IMR-90 (cell line): ENCODE measurements at regions not wholly inside any gene's neighbourhood (a gene's known extent, or its start where the extent isn't known, plus 50 kb on each side); places are given as distances from the start of the nearest gene placed in this dataset.

Experiments
- ATAC-seq: fragments of 200-7000 bp; cut with Tn5 transposase; 2 replicates; pipeline ENCODE4 v1.9.1; 2020; ENCODE audit warnings: low read depth, mild to moderate bottlenecking, moderate library complexity
- BruUV-seq: library from RNA; stranded (reverse); fragments of 400-500 nt; replicated peaks from 2 replicates; lab custom pipeline; 2021; lab: Mats Ljungman, UMichigan
- CTCF ChIA-PET: fragments of 300-600 bp; formaldehyde crosslinking; extraction: SDS; loops from one replicate; lab custom pipeline; 2021; ENCODE audit warnings: antibody characterized with exemption; lab: Yijun Ruan, JAX
- POLR2A ChIA-PET: fragments of 300-600 bp; sonication (Branson Sonifier 250); formaldehyde crosslinking; loops from one replicate; lab custom pipeline; 2022; ENCODE audit warnings: antibody characterized with exemption; ENCODE audit not compliant: unreplicated experiment; lab: Charles Lee
- DNase-seq: peaks from one replicate; pipeline ENCODE4 v3.0.0; 2013
- H2AFZ ChIP-seq: replicated peaks from 2 replicates; pipeline ENCODE3; 2013; ENCODE audit warnings: low read length, mild to moderate bottlenecking; ENCODE audit not compliant: poor library complexity
- H2AK5ac ChIP-seq: 2 replicates; pipeline ENCODE4 v1.6.1; 2013; ENCODE audit warnings: low read depth, low read length, inconsistent platforms
- H2AK9ac ChIP-seq: replicated peaks from 2 replicates; pipeline ENCODE3; 2013; ENCODE audit warnings: mild to moderate bottlenecking, low read depth, low read length, moderate library complexity; ENCODE audit not compliant: poor library complexity
- H2BK120ac ChIP-seq: 2 replicates; pipeline ENCODE4 v1.6.1; 2013; ENCODE audit warnings: low read depth, low read length, inconsistent platforms
- H2BK15ac ChIP-seq: 3 replicates; pipeline ENCODE4 v1.6.1; 2013; ENCODE audit warnings: low read depth, low read length, inconsistent platforms
- H2BK20ac ChIP-seq: 2 replicates; pipeline ENCODE4 v1.6.1; 2013; ENCODE audit warnings: low read depth, mild to moderate bottlenecking, inconsistent platforms, low read length, moderate library complexity
- H2BK5ac ChIP-seq: 2 replicates; pipeline ENCODE4 v1.6.1; 2013; ENCODE audit warnings: mild to moderate bottlenecking, low read depth, low read length, inconsistent platforms; ENCODE audit not compliant: poor library complexity, severe bottlenecking
- H3K14ac ChIP-seq: replicated peaks from 2 replicates; pipeline ENCODE4 v1.6.1; 2013; ENCODE audit warnings: low read depth, low read length, inconsistent platforms
- H3K18ac ChIP-seq: 2 replicates; pipeline ENCODE4 v1.6.1; 2013; ENCODE audit warnings: low read depth, low read length, control low read depth
- H3K23ac ChIP-seq: 2 replicates; pipeline ENCODE4 v1.6.1; 2013; ENCODE audit warnings: low read depth, low read length, inconsistent platforms
- H3K27ac ChIP-seq: 2 replicates; pipeline ENCODE4 v1.5.1; 2013; ENCODE audit warnings: mild to moderate bottlenecking, control low read depth, low read length; ENCODE audit not compliant: insufficient read depth
- H3K27me3 ChIP-seq: 2 replicates; pipeline ENCODE4 v1.6.1; 2013; ENCODE audit warnings: low read length; ENCODE audit not compliant: control insufficient read depth, insufficient read depth
- H3K36me3 ChIP-seq: 2 replicates; pipeline ENCODE4 v1.6.1; 2013; ENCODE audit warnings: low read length, mixed read lengths; ENCODE audit not compliant: control insufficient read depth, insufficient read depth
- H3K4ac ChIP-seq: 2 replicates; pipeline ENCODE4 v1.6.1; 2013; ENCODE audit warnings: low read depth, low read length, inconsistent platforms
- H3K4me1 ChIP-seq: 2 replicates; pipeline ENCODE4 v1.6.1; 2013; ENCODE audit warnings: low read length, mixed read lengths; ENCODE audit not compliant: control insufficient read depth, insufficient read depth
- H3K4me2 ChIP-seq: 2 replicates; pipeline ENCODE4 v1.6.1; 2013; ENCODE audit warnings: low read depth, mild to moderate bottlenecking, control low read depth, low read length, moderate library complexity
- H3K4me3 ChIP-seq: 2 replicates; pipeline ENCODE4 v1.5.1; 2013; ENCODE audit warnings: low read depth, mild to moderate bottlenecking, control low read depth, low read length, moderate library complexity; ENCODE audit not compliant: insufficient read depth
- H3K56ac ChIP-seq: 2 replicates; pipeline ENCODE4 v1.6.1; 2013; ENCODE audit warnings: low read length, inconsistent platforms; ENCODE audit not compliant: insufficient read depth; ENCODE audit errors: extremely low read depth
- H3K79me1 ChIP-seq, 2 experiments: 2 replicates each; pipeline ENCODE4 v1.6.1; 2013; ENCODE audit warnings: low read length in 2 of 2, inconsistent platforms in 1 of 2, low read depth in 1 of 2
- H3K9ac ChIP-seq: 2 replicates; pipeline ENCODE4 v1.6.1; 2013; ENCODE audit warnings: low read depth, low read length, control low read depth
- H3K9me1 ChIP-seq: 2 replicates; pipeline ENCODE4 v1.6.1; 2013; ENCODE audit warnings: low read length, inconsistent platforms; ENCODE audit not compliant: insufficient read depth
- H3K9me3 ChIP-seq: 2 replicates; pipeline ENCODE4 v1.6.1; 2013; ENCODE audit warnings: low read length; ENCODE audit not compliant: control insufficient read depth, insufficient read depth
- H4K20me1 ChIP-seq: 2 replicates; pipeline ENCODE4 v1.6.1; 2013; ENCODE audit warnings: low read length, inconsistent platforms; ENCODE audit not compliant: insufficient read depth
- H4K5ac ChIP-seq: 2 replicates; pipeline ENCODE4 v1.6.1; 2013; ENCODE audit warnings: mild to moderate bottlenecking, low read depth, low read length, control low read depth
- H4K8ac ChIP-seq, 2 experiments: 2 replicates each; pipeline ENCODE4 v1.6.1; 2013; ENCODE audit warnings: low read depth in 2 of 2, low read length in 2 of 2, control low read depth in 1 of 2, inconsistent platforms in 1 of 2
- H4K91ac ChIP-seq: 2 replicates; pipeline ENCODE4 v1.6.1; 2013; ENCODE audit warnings: low read depth, low read length, inconsistent platforms; ENCODE audit not compliant: insufficient read depth
- CEBPB ChIP-seq: IDR thresholded peaks from 2 replicates; pipeline ENCODE4 v1.6.1; 2012; ENCODE audit warnings: low read depth, low read length, improper control_type of control experiment
- CTCF ChIP-seq: conservative IDR thresholded peaks from 2 replicates; pipeline ENCODE4 v1.5.1; 2012; ENCODE audit warnings: mild to moderate bottlenecking, low read depth, low read length, improper control_type of control experiment
- ELK1 ChIP-seq: fragments of 150-350 bp; IDR thresholded peaks from 2 replicates; pipeline ENCODE4 v1.6.1; 2016; ENCODE audit warnings: low read depth, mild to moderate bottlenecking, low read length, moderate library complexity, borderline replicate concordance
- MAZ ChIP-seq: IDR thresholded peaks from 2 replicates; pipeline ENCODE4 v1.6.1; 2012; ENCODE audit warnings: low read depth, mild to moderate bottlenecking, low read length, improper control_type of control experiment, moderate library complexity, borderline replicate concordance
- POLR2A ChIP-seq: IDR thresholded peaks from 2 replicates; pipeline ENCODE4 v1.6.1; 2012; ENCODE audit warnings: mild to moderate bottlenecking, low read depth, low read length
- RCOR1 ChIP-seq: IDR thresholded peaks from 2 replicates; pipeline ENCODE4 v1.6.1; 2012; ENCODE audit warnings: mild to moderate bottlenecking, low read length, improper control_type of control experiment; ENCODE audit not compliant: insufficient replicate concordance
- SMC3 ChIP-seq: fragments of 150-350 bp; IDR thresholded peaks from 2 replicates; pipeline ENCODE4 v1.6.1; 2016; ENCODE audit warnings: low read depth, mild to moderate bottlenecking, antibody characterized with exemption, low read length, moderate library complexity
- WGBS, 2 experiments: methylation state at CpG; one replicate each; pipeline versions ENCODE4 v1.1.5 to v1.1.7; 2013; ENCODE audit warnings: missing lambda C conversion rate in 2 of 2; ENCODE audit not compliant: insufficient read length in 1 of 2; ENCODE audit errors: extremely low coverage in 2 of 2; 5-methylcytosine and 5-hydroxymethylcytosine counted together
- dilution Hi-C: fragments of 300-500 bp; cut with HindIII; formaldehyde crosslinking; loops from one replicate; pipeline ENCODE4 v1.14.3; 2018; ENCODE audit warnings: low sequenced_read_pairs; ENCODE audit not compliant: unreplicated experiment
- in situ Hi-C: fragments of 300-500 bp; cut with MboI; formaldehyde crosslinking; loops from 3 replicates; pipeline ENCODE4 v1.14.3; 2019; ENCODE audit warnings: low sequenced_read_pairs, inconsistent platforms, mixed read lengths
- intact Hi-C: fragments of 100-400 bp; cut with micrococcal nuclease; formaldehyde crosslinking; loops from 2 replicates; pipeline ENCODE4 v1.10.0; 2022
- TF ChIP-seq, protein P1 (sequence below): fragments of 150-350 bp; IDR thresholded peaks from 2 replicates; pipeline ENCODE4 v1.6.1; 2017; ENCODE audit warnings: mild to moderate bottlenecking, antibody characterized with exemption, low read length, low read depth

- no peak overlapping the region for H3K4me3 ChIP-seq
- no peaks in the 10 kb centered on the region for H3K27me3 ChIP-seq
- H4K8ac ChIP-seq, result no peak overlapping the region
- BruUV-seq, result no TSS peak
- in situ Hi-C loops, result no loop called here
- no peaks in the 10 kb centered on the region for H3K36me3 ChIP-seq
- dilution Hi-C loops, result no loop called here
- no peak overlapping the region for H3K23ac ChIP-seq
- no peak overlapping the region for H2AFZ ChIP-seq
- H3K79me1 ChIP-seq, result no peaks in the 10 kb centered on the region
- no peak overlapping the region for H3K9ac ChIP-seq
- no peak overlapping the region for H2BK120ac ChIP-seq
- no peak overlapping the region for H3K4me2 ChIP-seq
- ATAC-seq (no peak), DNase-seq (no peak)
- H3K4ac ChIP-seq, result no peak overlapping the region
- no peak overlapping the region for H2AK5ac ChIP-seq
- no peak overlapping the region for H3K27ac ChIP-seq
- no peak overlapping the region for H3K18ac ChIP-seq
- H4K91ac ChIP-seq, result no peak overlapping the region
- no peak overlapping the region for H2BK15ac ChIP-seq
- H2BK5ac ChIP-seq, result no peak overlapping the region
- TF ChIP-seq MAZ (no peak), ELK1 (no peak), SMC3 (no peak), CEBPB (no peak), RCOR1 (no peak), CTCF (no peak), POLR2A (no peak)
- TF ChIP-seq, protein P1, sequence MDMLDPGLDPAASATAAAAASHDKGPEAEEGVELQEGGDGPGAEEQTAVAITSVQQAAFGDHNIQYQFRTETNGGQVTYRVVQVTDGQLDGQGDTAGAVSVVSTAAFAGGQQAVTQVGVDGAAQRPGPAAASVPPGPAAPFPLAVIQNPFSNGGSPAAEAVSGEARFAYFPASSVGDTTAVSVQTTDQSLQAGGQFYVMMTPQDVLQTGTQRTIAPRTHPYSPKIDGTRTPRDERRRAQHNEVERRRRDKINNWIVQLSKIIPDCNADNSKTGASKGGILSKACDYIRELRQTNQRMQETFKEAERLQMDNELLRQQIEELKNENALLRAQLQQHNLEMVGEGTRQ, result no peak
- intact Hi-C loops, result no loop called here
- no peak overlapping the region for H2BK20ac ChIP-seq
- no peak overlapping the region for H4K5ac ChIP-seq
- WGBS, 2 experiments, result no CpG with 5 or more reads among the region's 2 CpGs
- H3K9me3 ChIP-seq, result no peaks in the 10 kb centered on the region
- no peak overlapping the region for H2AK9ac ChIP-seq
- H3K4me1 ChIP-seq, result peaks cover 5% of the 10 kb centered on the region; the same call in 1 of the 2 replicates
- no peak overlapping the region for H3K14ac ChIP-seq
- ChIA-PET CTCF (no interaction called here), POLR2A (no interaction called here)
- no peak overlapping the region for H3K56ac ChIP-seq
- no peaks in the 10 kb centered on the region for H4K20me1 ChIP-seq
- H3K9me1 ChIP-seq, result peaks cover 3% of the 10 kb centered on the region; the same call in 1 of the 2 replicates
These were observed 98.8 kb upstream of the CEP85L start for GRCh38 chr6:118750143-118750542.
